D721Med (cell line): ENCODE measurements at regions not wholly inside any gene's neighbourhood (a gene's known extent, or its start where the extent isn't known, plus 50 kb on each side); places are given as distances from the start of the nearest gene placed in this dataset.

Experiments used
- DNase-seq: peaks from one replicate; pipeline ENCODE4 v3.0.0; 2011; ENCODE audit warnings: low spot score; ENCODE audit not compliant: insufficient read length
- FAIRE-seq: peaks from 2 replicates; lab custom pipeline; 2011; peaks lifted over from hg19 to GRCh38; lab: Jason Lieb, UNC
- CTCF ChIP-seq: IDR thresholded peaks from 2 replicates; pipeline ENCODE4 v1.5.1; 2012; ENCODE audit warnings: mild to moderate bottlenecking, control low read depth; ENCODE audit not compliant: insufficient read depth; ENCODE audit errors: missing control alignments

DNA sequence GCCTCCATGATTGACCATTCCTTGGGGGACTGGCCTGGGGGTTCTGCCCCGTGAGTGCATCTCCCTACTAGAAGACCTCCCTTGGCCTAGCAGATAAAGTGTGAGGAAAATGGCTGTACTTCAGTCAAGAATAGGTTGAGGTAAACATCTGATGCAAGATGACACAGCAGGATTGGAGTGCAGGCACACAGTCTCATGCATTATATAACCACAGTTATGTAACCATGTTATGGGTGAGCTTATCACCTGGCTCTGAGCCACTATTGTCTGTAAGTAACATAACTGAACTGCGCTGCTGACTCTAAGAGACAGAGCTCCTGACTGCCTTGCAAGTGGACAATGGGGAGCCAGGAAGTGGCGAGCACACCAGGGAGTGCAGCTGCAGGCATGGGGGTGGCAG, 378.7 kb upstream of the ANO5 start:
- FAIRE-seq = no peak
- no peak for DNase-seq

DNA sequence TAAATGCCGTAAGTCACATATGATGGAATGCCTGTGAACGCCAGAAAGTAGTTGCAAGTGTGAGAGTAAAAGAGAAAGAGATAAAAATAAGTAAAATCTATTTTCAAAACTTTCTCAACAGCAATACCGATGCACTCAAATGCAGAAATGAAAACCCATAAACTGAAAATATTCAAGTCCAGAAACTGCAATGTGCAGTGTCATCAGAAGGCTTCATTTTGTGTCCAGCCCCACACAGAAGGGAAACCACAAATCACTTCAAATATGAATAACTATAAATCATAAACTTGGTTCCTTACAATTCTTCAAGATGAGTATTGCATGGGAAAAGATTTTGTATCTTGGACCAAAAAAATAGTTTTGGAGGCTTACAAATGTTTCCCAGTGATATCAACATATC, 375.2 kb upstream of the ANO5 start:
- FAIRE-seq = no peak
- DNase-seq = no peak
- no peak for TF ChIP-seq CTCF

More for the DNA sequence above, 378.7 kb upstream of the ANO5 start:
- no peak for TF ChIP-seq CTCF

DNA sequence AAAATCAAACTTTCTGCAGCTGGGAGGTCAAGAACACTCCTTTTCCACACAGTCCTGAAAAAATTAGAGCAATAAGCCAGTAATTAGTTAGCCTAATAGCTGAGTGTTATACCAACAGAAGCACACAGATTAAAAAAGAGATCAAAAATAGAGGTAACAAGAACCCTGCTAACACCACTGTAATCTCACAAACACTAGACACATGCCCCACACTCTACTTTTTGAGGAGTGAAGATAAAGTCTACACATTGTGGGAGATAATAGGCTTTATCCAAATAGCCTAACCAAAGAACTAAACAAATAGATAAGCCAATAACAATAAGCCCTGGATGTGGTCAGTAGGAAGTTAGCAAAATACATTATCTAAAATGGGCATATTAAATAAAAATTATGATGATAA, 372.7 kb upstream of the ANO5 start:
- TF ChIP-seq CTCF = no peak
- FAIRE-seq (no peak), DNase-seq (no peak)

- TF ChIP-seq CTCF = no peak
- FAIRE-seq = no peak
Observed at GRCh38 chr11:21825127-21825526, 367.8 kb upstream of the ANO5 start.

DNA sequence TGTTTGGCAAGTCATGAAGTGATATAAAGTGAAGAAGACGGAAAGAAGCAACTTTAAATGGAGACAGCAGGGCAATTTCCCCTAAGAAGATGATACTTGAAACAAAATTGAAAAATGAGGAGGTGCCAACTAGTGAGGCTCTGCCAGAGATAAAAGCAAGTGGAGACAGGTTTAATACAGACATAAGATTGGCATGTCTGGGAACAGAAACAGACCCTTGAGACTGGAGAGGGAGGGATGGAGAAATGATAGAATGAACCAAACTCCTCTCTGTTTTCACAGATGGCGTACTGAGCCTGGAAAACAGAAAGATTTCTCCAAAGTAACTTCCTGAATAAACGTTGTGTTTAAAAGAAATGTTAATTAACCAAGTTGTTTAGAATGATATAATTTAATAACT, 354.5 kb upstream of the ANO5 start:
- no peak for TF ChIP-seq CTCF
- FAIRE-seq (no peak), DNase-seq (no peak)

More at GRCh38 chr11:21825127-21825526, 367.8 kb upstream of the ANO5 start:
- DNase-seq = no peak

GRCh38 chr11:21839796-21840195, 353.1 kb upstream of the ANO5 start:
- DNase-seq (no peak), FAIRE-seq (no peak)
- no peak for TF ChIP-seq CTCF

DNA sequence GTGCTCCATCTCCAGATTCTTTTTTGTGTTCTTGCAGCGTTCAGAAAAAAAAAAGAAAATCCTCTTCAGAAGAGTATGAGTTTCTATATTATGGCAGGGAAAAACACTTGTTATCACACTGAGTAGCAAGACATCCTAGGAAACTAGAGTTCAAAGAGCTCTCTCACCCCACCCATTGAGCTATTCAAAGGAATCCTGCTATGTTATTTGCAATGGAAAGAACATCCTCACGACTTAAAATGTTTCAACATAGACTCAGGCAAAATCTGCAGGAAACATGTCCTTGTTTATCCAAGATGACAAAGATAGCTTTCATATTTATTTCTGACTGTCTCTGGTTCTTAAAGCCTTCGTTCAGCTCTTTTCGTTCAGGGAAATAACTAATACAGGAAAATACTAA, 331.6 kb upstream of the ANO5 start:
- FAIRE-seq (no peak), DNase-seq (no peak)
- no peak for TF ChIP-seq CTCF
